Adrenal gland (tissue), 9 donors: ENCODE measurements at regions not wholly inside any gene's neighbourhood (a gene's known extent, or its start where the extent isn't known, plus 50 kb on each side); places are given as distances from the start of the nearest gene placed in this dataset.

Experiments
- DNase-seq, 7 donors: peaks; one replicate each; pipeline ENCODE4 v3.0.0-alpha.2; 2019 to 2020
- H3K27ac ChIP-seq, 5 donors: fragments of 200-600 bp; sonication (generic) in 4 of 5; 1 replicate in 3 of 5; 2 replicates in 2 of 5; pipeline versions ENCODE4 v1.5.1 to v1.8.0; 2016 to 2020; ENCODE audit warnings: mild to moderate bottlenecking in 1 of 5
- H3K27me3 ChIP-seq: fragments of 200-600 bp; 2 replicates; pipeline ENCODE4 v1.8.0; 2021
- H3K36me3 ChIP-seq, 2 donors: fragments of 200-600 bp; replicated peaks in 1 of 2; 1 replicate in 1 of 2; 2 replicates in 1 of 2; pipeline versions ENCODE4 v1.5.1 to v1.8.0; 2018 to 2022
- H3K4me1 ChIP-seq, 2 donors: fragments of 200-600 bp; replicated peaks in 1 of 2; 1 replicate in 1 of 2; 2 replicates in 1 of 2; pipeline versions ENCODE4 v1.5.1 to v1.8.0; 2018 to 2021
- H3K4me3 ChIP-seq, 4 donors: fragments of 200-600 bp; sonication (generic) in 3 of 4; one replicate each; pipeline ENCODE4 v1.5.1; 2016 to 2018
- H3K9me3 ChIP-seq, 3 donors: fragments of 200-600 bp; sonication (generic) in 1 of 3; replicated peaks in 1 of 3; 1 replicate in 2 of 3; 2 replicates in 1 of 3; pipeline versions ENCODE4 v1.5.1 to v1.8.0; 2016 to 2021
- POLR2A ChIP-seq, 2 donors: fragments of 450-650 bp; IDR thresholded peaks; one replicate each; pipeline ENCODE4 v1.6.1; 2017; ENCODE audit warnings: antibody characterized with exemption in 2 of 2, mild to moderate bottlenecking in 2 of 2, moderate library complexity in 1 of 2
- WGBS, 4 donors: extraction: QIAGEN DNeasy Blood & Tissue Kit in 2 of 4; methylation state at CpG; one replicate each; pipeline versions ENCODE4 v1.1.5 to v1.1.7; 2013 to 2017; 5-methylcytosine and 5-hydroxymethylcytosine counted together
- intact Hi-C, 2 donors: fragments of 100-400 bp; cut with DNase I; formaldehyde crosslinking; loops; one replicate each; pipeline versions ENCODE4 v1.14.1 to v1.15.0; 2022 to 2023
- TF ChIP-seq, protein P1 (sequence below), 6 experiments: fragments of 450-650 bp in 4 of 6; fragments of 200-600 bp in 2 of 6; sonication (generic) in 1 of 6; IDR thresholded peaks; 1 replicate in 5 of 6; 2 replicates in 1 of 6; pipeline versions ENCODE4 v1.5.1 to v1.8.0; 2016 to 2021; ENCODE audit warnings: antibody characterized with exemption in 6 of 6, mild to moderate bottlenecking in 2 of 6, moderate library complexity in 1 of 6
- donor health status: healthy with polysubstance abuse.
- donor health status: Bipolar disorder and iron deficiency.
- donor health status: DM: yes; HTN: yes; CAD: no.
- donor health status: DM: no; HTN: no; CAD: no.
- donor health status: DM: no; HTN: no; CAD: no.

DNA sequence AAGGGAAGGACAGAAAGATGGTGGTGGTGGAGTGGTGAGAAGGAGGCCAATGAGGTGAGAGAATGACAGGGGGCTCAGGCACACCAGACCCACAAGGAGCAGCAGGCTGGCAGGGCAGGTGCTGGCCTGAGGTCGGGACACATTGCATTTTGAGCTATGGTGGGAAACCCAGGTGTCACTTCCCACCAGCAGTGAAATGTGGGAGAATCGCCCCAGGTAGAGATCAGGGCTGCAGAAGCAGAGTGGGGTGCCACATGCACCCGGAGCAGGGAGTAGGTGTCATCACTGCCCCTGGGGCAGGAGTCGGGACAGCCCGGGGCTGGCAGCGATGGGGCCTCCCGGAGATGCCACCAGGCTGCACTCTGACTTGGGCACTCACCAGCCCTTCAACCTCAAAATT lies 315.8 kb downstream of the BCL11B start:
- TF ChIP-seq POLR2A (IDR thresholded peaks at IDR 0.05) = no peak
- TF ChIP-seq, protein P1, sequence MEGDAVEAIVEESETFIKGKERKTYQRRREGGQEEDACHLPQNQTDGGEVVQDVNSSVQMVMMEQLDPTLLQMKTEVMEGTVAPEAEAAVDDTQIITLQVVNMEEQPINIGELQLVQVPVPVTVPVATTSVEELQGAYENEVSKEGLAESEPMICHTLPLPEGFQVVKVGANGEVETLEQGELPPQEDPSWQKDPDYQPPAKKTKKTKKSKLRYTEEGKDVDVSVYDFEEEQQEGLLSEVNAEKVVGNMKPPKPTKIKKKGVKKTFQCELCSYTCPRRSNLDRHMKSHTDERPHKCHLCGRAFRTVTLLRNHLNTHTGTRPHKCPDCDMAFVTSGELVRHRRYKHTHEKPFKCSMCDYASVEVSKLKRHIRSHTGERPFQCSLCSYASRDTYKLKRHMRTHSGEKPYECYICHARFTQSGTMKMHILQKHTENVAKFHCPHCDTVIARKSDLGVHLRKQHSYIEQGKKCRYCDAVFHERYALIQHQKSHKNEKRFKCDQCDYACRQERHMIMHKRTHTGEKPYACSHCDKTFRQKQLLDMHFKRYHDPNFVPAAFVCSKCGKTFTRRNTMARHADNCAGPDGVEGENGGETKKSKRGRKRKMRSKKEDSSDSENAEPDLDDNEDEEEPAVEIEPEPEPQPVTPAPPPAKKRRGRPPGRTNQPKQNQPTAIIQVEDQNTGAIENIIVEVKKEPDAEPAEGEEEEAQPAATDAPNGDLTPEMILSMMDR (IDR thresholded peaks at IDR 0.05) = no peak
- Histone ChIP-seq H3K4me3 (no peak overlapping the region), H3K27me3 (no peaks in the 10 kb centered on the region), H3K4me1 (peaks cover 3 to 7% of the 10 kb centered on the region in 2 donors), H3K27ac (no peak overlapping the region), H3K9me3 (no peaks in the 10 kb centered on the region), H3K36me3 (no peaks in the 10 kb centered on the region)
- DNase-seq = no peak
- 73 to 90% (median 88%) methylated on average over 6 to 7 of the region's 7 CpGs for WGBS, 4 donors
- intact Hi-C loops = no loop called here

DNA sequence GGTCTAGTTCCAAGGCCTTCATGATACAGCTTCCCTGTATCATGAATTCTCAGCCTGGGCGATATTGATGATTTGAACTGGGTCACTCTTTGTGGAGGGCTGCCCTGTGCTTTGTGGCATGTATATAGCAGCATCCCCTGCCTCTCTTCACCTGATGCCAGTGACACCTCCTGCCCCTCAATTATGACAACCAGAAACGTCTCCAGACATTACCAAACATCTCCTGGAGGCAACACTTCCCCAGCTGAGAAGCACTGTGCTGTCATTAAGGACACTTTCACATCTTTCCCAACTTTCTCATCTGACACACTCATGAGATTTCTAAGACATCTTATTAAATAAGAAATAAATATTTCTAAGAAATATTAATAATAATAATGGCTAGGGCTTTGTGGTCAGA lies 315.3 kb downstream of the BCL11B start:
- no peaks in the 10 kb centered on the region for H3K27me3 ChIP-seq
- TF ChIP-seq, protein P1 (IDR thresholded peaks at IDR 0.05) = no peak
- TF ChIP-seq POLR2A (IDR thresholded peaks at IDR 0.05) = no peak
- intact Hi-C loops = no loop called here
- DNase-seq = no peak
- peaks cover 3 to 7% of the 10 kb centered on the region in 2 donors for H3K4me1 ChIP-seq
- no peak overlapping the region for H3K27ac ChIP-seq
- WGBS, 4 donors = 60 to 71% (median 69%) methylated on average over 2 of the region's 2 CpGs
- H3K4me3 ChIP-seq = no peak overlapping the region
- H3K9me3 ChIP-seq = no peaks in the 10 kb centered on the region
- H3K36me3 ChIP-seq = no peaks in the 10 kb centered on the region

DNA sequence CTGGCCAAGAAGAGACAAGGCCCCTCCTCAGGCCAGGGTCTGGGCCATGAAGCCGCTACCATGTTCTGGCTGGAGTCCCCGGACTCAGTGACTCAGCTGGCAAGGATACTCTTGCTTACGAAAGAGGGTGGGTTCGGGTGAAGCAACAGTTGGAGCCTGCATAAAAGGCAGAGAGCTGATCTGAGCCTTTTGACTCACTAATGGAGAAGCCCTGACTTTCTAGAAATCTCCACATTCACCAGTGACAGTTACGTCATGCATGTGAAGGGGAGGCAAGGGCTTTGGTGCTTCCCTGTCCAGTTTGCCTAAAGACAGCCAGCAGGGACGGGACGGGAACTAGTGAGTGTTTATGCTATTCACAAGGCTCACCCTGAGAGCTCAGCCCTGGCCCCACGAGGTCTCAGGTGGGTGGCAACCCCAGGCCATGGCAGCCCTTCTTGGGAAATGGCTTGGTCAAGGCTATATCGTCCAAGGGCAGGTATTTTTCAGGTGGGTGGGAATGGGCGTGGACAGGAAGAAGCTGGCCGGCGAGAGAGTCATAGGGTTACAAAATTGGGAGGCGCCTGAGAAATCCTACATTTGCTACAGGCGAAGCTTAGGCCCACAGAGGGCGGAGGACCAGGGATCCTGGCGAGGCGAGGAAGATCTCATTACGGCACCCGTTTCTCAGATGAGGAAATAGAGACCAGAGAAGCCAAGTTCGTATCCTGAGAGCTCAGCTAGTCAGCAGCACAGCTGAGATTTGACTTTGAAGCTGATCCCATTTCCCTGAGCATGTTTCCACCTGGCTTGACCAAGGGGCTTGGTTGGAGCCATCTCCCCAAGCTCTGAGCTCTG lies 314.6 kb downstream of the BCL11B start:
- H3K4me1 ChIP-seq = peaks cover 3 to 7% of the 10 kb centered on the region in 2 donors

DNA sequence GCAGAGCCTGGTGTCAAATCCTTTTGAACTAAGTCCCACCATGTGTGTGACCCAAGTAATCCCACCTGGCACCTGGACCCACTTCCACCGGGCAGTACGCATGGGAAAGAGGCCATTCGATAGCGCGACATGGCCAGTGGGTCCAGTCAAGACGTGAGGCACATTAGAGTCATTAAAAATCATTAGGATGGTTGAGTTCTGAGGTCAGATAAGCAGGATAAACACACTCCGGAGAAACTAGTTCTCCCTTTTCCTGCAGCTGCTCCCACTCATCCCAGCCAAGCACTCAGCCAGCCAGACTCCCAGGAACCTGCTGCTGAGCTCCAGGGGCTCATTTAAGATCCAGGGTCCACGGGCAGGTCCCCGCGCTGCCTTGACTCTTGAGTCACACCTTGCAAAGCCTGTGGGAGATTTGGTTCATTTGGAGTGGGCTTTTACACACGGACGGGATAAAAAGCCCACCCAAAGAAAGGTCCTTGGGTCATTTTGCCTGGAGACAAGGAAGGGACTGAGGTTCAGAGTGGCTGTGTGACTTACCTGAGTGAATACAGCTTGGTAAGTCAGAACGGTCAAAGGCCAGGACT lies 313.9 kb downstream of the BCL11B start:
- 71 to 74% (median 73%) methylated on average over 13 of the region's 13 CpGs for WGBS, 4 donors
- intact Hi-C loops = no loop called here
- Histone ChIP-seq H3K27ac (no peak overlapping the region), H3K36me3 (no peaks in the 10 kb centered on the region), H3K9me3 (no peaks in the 10 kb centered on the region), H3K4me3 (no peak overlapping the region), H3K27me3 (no peaks in the 10 kb centered on the region), H3K4me1 (peaks cover 3% of the 10 kb centered on the region in 2 donors)
- TF ChIP-seq, protein P1 (IDR thresholded peaks at IDR 0.05) = no peak
- TF ChIP-seq POLR2A (IDR thresholded peaks at IDR 0.05) = no peak
- no peak for DNase-seq

More for the DNA sequence above, 314.6 kb downstream of the BCL11B start:
- DNase-seq = peak; percentile 72 to 90 (median 84)
- no peak for TF ChIP-seq POLR2A (IDR thresholded peaks at IDR 0.05)
- TF ChIP-seq, protein P1 (IDR thresholded peaks at IDR 0.05) = no peak
- no peaks in the 10 kb centered on the region for H3K36me3 ChIP-seq
- no peak overlapping the region for H3K4me3 ChIP-seq
- intact Hi-C loops = no loop called here
- WGBS, 4 donors = 52 to 62% (median 53%) methylated on average over 18 to 20 of the region's 20 CpGs
- H3K27ac ChIP-seq = no peak overlapping the region
- H3K9me3 ChIP-seq = no peaks in the 10 kb centered on the region
- H3K27me3 ChIP-seq = no peaks in the 10 kb centered on the region
